IMR-90 (cell line): ENCODE measurements at regions not wholly inside any gene's neighbourhood (a gene's known extent, or its start where the extent isn't known, plus 50 kb on each side); places are given as distances from the start of the nearest gene placed in this dataset.

ENCODE experiments used
- ATAC-seq: fragments of 200-7000 bp; cut with Tn5 transposase; 2 replicates; pipeline ENCODE4 v1.9.1; 2020; ENCODE audit warnings: low read depth, mild to moderate bottlenecking, moderate library complexity
- BruUV-seq: library from RNA; stranded (reverse); fragments of 400-500 nt; replicated peaks from 2 replicates; lab custom pipeline; 2021; lab: Mats Ljungman, UMichigan
- CTCF ChIA-PET: fragments of 300-600 bp; formaldehyde crosslinking; extraction: SDS; loops from one replicate; lab custom pipeline; 2021; ENCODE audit warnings: antibody characterized with exemption; lab: Yijun Ruan, JAX
- POLR2A ChIA-PET: fragments of 300-600 bp; sonication (Branson Sonifier 250); formaldehyde crosslinking; loops from one replicate; lab custom pipeline; 2022; ENCODE audit warnings: antibody characterized with exemption; ENCODE audit not compliant: unreplicated experiment; lab: Charles Lee
- DNase-seq: peaks from one replicate; pipeline ENCODE4 v3.0.0; 2013
- H2AFZ ChIP-seq: replicated peaks from 2 replicates; pipeline ENCODE3; 2013; ENCODE audit warnings: low read length, mild to moderate bottlenecking; ENCODE audit not compliant: poor library complexity
- H2AK5ac ChIP-seq: 2 replicates; pipeline ENCODE4 v1.6.1; 2013; ENCODE audit warnings: low read depth, low read length, inconsistent platforms
- H2AK9ac ChIP-seq: replicated peaks from 2 replicates; pipeline ENCODE3; 2013; ENCODE audit warnings: mild to moderate bottlenecking, low read depth, low read length, moderate library complexity; ENCODE audit not compliant: poor library complexity
- H2BK120ac ChIP-seq: 2 replicates; pipeline ENCODE4 v1.6.1; 2013; ENCODE audit warnings: low read depth, low read length, inconsistent platforms
- H2BK15ac ChIP-seq: 3 replicates; pipeline ENCODE4 v1.6.1; 2013; ENCODE audit warnings: low read depth, low read length, inconsistent platforms
- H2BK20ac ChIP-seq: 2 replicates; pipeline ENCODE4 v1.6.1; 2013; ENCODE audit warnings: low read depth, mild to moderate bottlenecking, inconsistent platforms, low read length, moderate library complexity
- H2BK5ac ChIP-seq: 2 replicates; pipeline ENCODE4 v1.6.1; 2013; ENCODE audit warnings: mild to moderate bottlenecking, low read depth, low read length, inconsistent platforms; ENCODE audit not compliant: poor library complexity, severe bottlenecking
- H3K14ac ChIP-seq: replicated peaks from 2 replicates; pipeline ENCODE4 v1.6.1; 2013; ENCODE audit warnings: low read depth, low read length, inconsistent platforms
- H3K18ac ChIP-seq: 2 replicates; pipeline ENCODE4 v1.6.1; 2013; ENCODE audit warnings: low read depth, low read length, control low read depth
- H3K23ac ChIP-seq: 2 replicates; pipeline ENCODE4 v1.6.1; 2013; ENCODE audit warnings: low read depth, low read length, inconsistent platforms
- H3K27ac ChIP-seq: 2 replicates; pipeline ENCODE4 v1.5.1; 2013; ENCODE audit warnings: mild to moderate bottlenecking, control low read depth, low read length; ENCODE audit not compliant: insufficient read depth
- H3K27me3 ChIP-seq: 2 replicates; pipeline ENCODE4 v1.6.1; 2013; ENCODE audit warnings: low read length; ENCODE audit not compliant: control insufficient read depth, insufficient read depth
- H3K36me3 ChIP-seq: 2 replicates; pipeline ENCODE4 v1.6.1; 2013; ENCODE audit warnings: low read length, mixed read lengths; ENCODE audit not compliant: control insufficient read depth, insufficient read depth
- H3K4ac ChIP-seq: 2 replicates; pipeline ENCODE4 v1.6.1; 2013; ENCODE audit warnings: low read depth, low read length, inconsistent platforms
- H3K4me1 ChIP-seq: 2 replicates; pipeline ENCODE4 v1.6.1; 2013; ENCODE audit warnings: low read length, mixed read lengths; ENCODE audit not compliant: control insufficient read depth, insufficient read depth
- H3K4me2 ChIP-seq: 2 replicates; pipeline ENCODE4 v1.6.1; 2013; ENCODE audit warnings: low read depth, mild to moderate bottlenecking, control low read depth, low read length, moderate library complexity
- H3K4me3 ChIP-seq: 2 replicates; pipeline ENCODE4 v1.5.1; 2013; ENCODE audit warnings: low read depth, mild to moderate bottlenecking, control low read depth, low read length, moderate library complexity; ENCODE audit not compliant: insufficient read depth
- H3K56ac ChIP-seq: 2 replicates; pipeline ENCODE4 v1.6.1; 2013; ENCODE audit warnings: low read length, inconsistent platforms; ENCODE audit not compliant: insufficient read depth; ENCODE audit errors: extremely low read depth
- H3K79me1 ChIP-seq, 2 experiments: 2 replicates each; pipeline ENCODE4 v1.6.1; 2013; ENCODE audit warnings: low read length in 2 of 2, inconsistent platforms in 1 of 2, low read depth in 1 of 2
- H3K9ac ChIP-seq: 2 replicates; pipeline ENCODE4 v1.6.1; 2013; ENCODE audit warnings: low read depth, low read length, control low read depth
- H3K9me1 ChIP-seq: 2 replicates; pipeline ENCODE4 v1.6.1; 2013; ENCODE audit warnings: low read length, inconsistent platforms; ENCODE audit not compliant: insufficient read depth
- H3K9me3 ChIP-seq: 2 replicates; pipeline ENCODE4 v1.6.1; 2013; ENCODE audit warnings: low read length; ENCODE audit not compliant: control insufficient read depth, insufficient read depth
- H4K20me1 ChIP-seq: 2 replicates; pipeline ENCODE4 v1.6.1; 2013; ENCODE audit warnings: low read length, inconsistent platforms; ENCODE audit not compliant: insufficient read depth
- H4K5ac ChIP-seq: 2 replicates; pipeline ENCODE4 v1.6.1; 2013; ENCODE audit warnings: mild to moderate bottlenecking, low read depth, low read length, control low read depth
- H4K8ac ChIP-seq, 2 experiments: 2 replicates each; pipeline ENCODE4 v1.6.1; 2013; ENCODE audit warnings: low read depth in 2 of 2, low read length in 2 of 2, control low read depth in 1 of 2, inconsistent platforms in 1 of 2
- H4K91ac ChIP-seq: 2 replicates; pipeline ENCODE4 v1.6.1; 2013; ENCODE audit warnings: low read depth, low read length, inconsistent platforms; ENCODE audit not compliant: insufficient read depth
- BHLHE40 ChIP-seq: fragments of 150-350 bp; IDR thresholded peaks from 2 replicates; pipeline ENCODE4 v1.6.1; 2016; ENCODE audit warnings: mild to moderate bottlenecking, low read depth, low read length
- CEBPB ChIP-seq: IDR thresholded peaks from 2 replicates; pipeline ENCODE4 v1.6.1; 2012; ENCODE audit warnings: low read depth, low read length, improper control_type of control experiment
- CHD1 ChIP-seq: IDR thresholded peaks from 2 replicates; pipeline ENCODE4 v1.6.1; 2012; ENCODE audit warnings: low read depth, low read length, improper control_type of control experiment
- FOS ChIP-seq: fragments of 150-350 bp; IDR thresholded peaks from 2 replicates; pipeline ENCODE4 v1.6.1; 2016; ENCODE audit warnings: low read depth, low read length
- MAFK ChIP-seq: IDR thresholded peaks from 2 replicates; pipeline ENCODE4 v1.6.1; 2012; ENCODE audit warnings: low read depth, low read length, improper control_type of control experiment
- MAZ ChIP-seq: IDR thresholded peaks from 2 replicates; pipeline ENCODE4 v1.6.1; 2012; ENCODE audit warnings: low read depth, mild to moderate bottlenecking, low read length, improper control_type of control experiment, moderate library complexity, borderline replicate concordance
- MXI1 ChIP-seq: IDR thresholded peaks from 2 replicates; pipeline ENCODE4 v1.6.1; 2012; ENCODE audit warnings: low read depth, mild to moderate bottlenecking, low read length, moderate library complexity, borderline replicate concordance
- NFE2L2 ChIP-seq: fragments of 150-350 bp; IDR thresholded peaks from 2 replicates; pipeline ENCODE4 v1.6.1; 2016; ENCODE audit warnings: low read depth, mild to moderate bottlenecking, low read length
- POLR2A ChIP-seq: IDR thresholded peaks from 2 replicates; pipeline ENCODE4 v1.6.1; 2012; ENCODE audit warnings: mild to moderate bottlenecking, low read depth, low read length
- RAD21 ChIP-seq: IDR thresholded peaks from 2 replicates; pipeline ENCODE4 v1.6.1; 2012; ENCODE audit warnings: low read length, improper control_type of control experiment
- RCOR1 ChIP-seq: IDR thresholded peaks from 2 replicates; pipeline ENCODE4 v1.6.1; 2012; ENCODE audit warnings: mild to moderate bottlenecking, low read length, improper control_type of control experiment; ENCODE audit not compliant: insufficient replicate concordance
- RFX5 ChIP-seq: IDR thresholded peaks from 2 replicates; pipeline ENCODE4 v1.8.0; 2012; ENCODE audit warnings: low read depth, mild to moderate bottlenecking, low read length, moderate library complexity
- SMC3 ChIP-seq: fragments of 150-350 bp; IDR thresholded peaks from 2 replicates; pipeline ENCODE4 v1.6.1; 2016; ENCODE audit warnings: low read depth, mild to moderate bottlenecking, antibody characterized with exemption, low read length, moderate library complexity
- WGBS, 2 experiments: methylation state at CpG; one replicate each; pipeline versions ENCODE4 v1.1.5 to v1.1.7; 2013; ENCODE audit warnings: missing lambda C conversion rate in 2 of 2; ENCODE audit not compliant: insufficient read length in 1 of 2; ENCODE audit errors: extremely low coverage in 2 of 2; 5-methylcytosine and 5-hydroxymethylcytosine counted together
- dilution Hi-C: fragments of 300-500 bp; cut with HindIII; formaldehyde crosslinking; loops from one replicate; pipeline ENCODE4 v1.14.3; 2018; ENCODE audit warnings: low sequenced_read_pairs; ENCODE audit not compliant: unreplicated experiment
- in situ Hi-C: fragments of 300-500 bp; cut with MboI; formaldehyde crosslinking; loops from 3 replicates; pipeline ENCODE4 v1.14.3; 2019; ENCODE audit warnings: low sequenced_read_pairs, inconsistent platforms, mixed read lengths
- intact Hi-C: fragments of 100-400 bp; cut with micrococcal nuclease; formaldehyde crosslinking; loops from 2 replicates; pipeline ENCODE4 v1.10.0; 2022
- TF ChIP-seq, protein P1 (sequence below): fragments of 150-350 bp; IDR thresholded peaks from 2 replicates; pipeline ENCODE4 v1.6.1; 2017; ENCODE audit warnings: mild to moderate bottlenecking, antibody characterized with exemption, low read length, low read depth
- TF ChIP-seq, protein P2 (sequence below): conservative IDR thresholded peaks from 2 replicates; pipeline ENCODE4 v1.5.1; 2012; ENCODE audit warnings: mild to moderate bottlenecking, low read depth, low read length, improper control_type of control experiment
- TF ChIP-seq, protein P3 (sequence below): fragments of 150-350 bp; IDR thresholded peaks from 2 replicates; pipeline ENCODE4 v1.6.1; 2016; ENCODE audit warnings: low read depth, mild to moderate bottlenecking, low read length, moderate library complexity, borderline replicate concordance

DNA sequence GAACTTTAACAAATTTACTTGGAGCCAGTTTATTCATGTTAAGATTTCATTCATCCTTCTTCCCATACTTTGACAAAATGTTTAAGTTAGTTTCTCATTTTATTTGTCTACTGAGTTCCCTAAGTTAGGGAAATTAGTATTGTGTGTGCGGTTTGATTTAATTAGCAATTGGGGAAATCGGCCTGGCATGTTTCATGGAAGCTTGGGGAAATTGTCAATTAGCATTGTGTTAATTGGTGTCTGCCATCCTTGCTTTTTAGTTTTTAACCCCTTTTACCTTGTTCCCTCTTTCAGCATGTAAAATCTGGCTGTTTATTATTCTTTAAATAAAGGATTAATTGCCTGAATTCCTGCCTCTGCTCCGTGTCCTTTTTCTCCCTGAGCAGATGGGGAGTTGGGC is 279.6 kb downstream of the BCL11A start:
- ChIA-PET POLR2A (no interaction called here), CTCF (no interaction called here)
- Histone ChIP-seq H2AK9ac (no peak overlapping the region), H3K56ac (no peak overlapping the region), H3K27ac (no peak overlapping the region), H3K18ac (no peak overlapping the region), H3K27me3 (no peaks in the 10 kb centered on the region), H3K9me1 (no peaks in the 10 kb centered on the region), H2AK5ac (no peak overlapping the region), H3K9ac (no peak overlapping the region), H3K4me3 (no peak overlapping the region), H2BK5ac (no peak overlapping the region), H3K23ac (no peak overlapping the region), H4K5ac (no peak overlapping the region), H2BK20ac (no peak overlapping the region), H3K4ac (no peak overlapping the region), H4K8ac (no peak overlapping the region), H2AFZ (no peak overlapping the region), H4K91ac (no peak overlapping the region), H3K9me3 (peaks cover 2% of the 10 kb centered on the region; the same call in 1 of the 2 replicates), H3K14ac (no peak overlapping the region), H2BK120ac (no peak overlapping the region), H4K20me1 (no peaks in the 10 kb centered on the region), H3K4me1 (no peaks in the 10 kb centered on the region), H3K4me2 (no peak overlapping the region), H3K36me3 (no peaks in the 10 kb centered on the region), H2BK15ac (no peak overlapping the region), H3K79me1 (no peaks in the 10 kb centered on the region)
- BruUV-seq, result no TSS peak
- DNase-seq (no peak), ATAC-seq (no peak)
- in situ Hi-C loops, result no loop called here
- no CpG with 5 or more reads among the region's 3 CpGs for WGBS, 2 experiments
- TF ChIP-seq NFE2L2 (no peak), FOS (no peak), MAFK (no peak), SMC3 (no peak), BHLHE40 (no peak), MXI1 (no peak), RFX5 (no peak), CHD1 (no peak), RCOR1 (no peak), RAD21 (no peak), POLR2A (no peak), CEBPB (no peak), MAZ (no peak)
- TF ChIP-seq, protein P1, sequence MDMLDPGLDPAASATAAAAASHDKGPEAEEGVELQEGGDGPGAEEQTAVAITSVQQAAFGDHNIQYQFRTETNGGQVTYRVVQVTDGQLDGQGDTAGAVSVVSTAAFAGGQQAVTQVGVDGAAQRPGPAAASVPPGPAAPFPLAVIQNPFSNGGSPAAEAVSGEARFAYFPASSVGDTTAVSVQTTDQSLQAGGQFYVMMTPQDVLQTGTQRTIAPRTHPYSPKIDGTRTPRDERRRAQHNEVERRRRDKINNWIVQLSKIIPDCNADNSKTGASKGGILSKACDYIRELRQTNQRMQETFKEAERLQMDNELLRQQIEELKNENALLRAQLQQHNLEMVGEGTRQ, result no peak
- TF ChIP-seq, protein P2, sequence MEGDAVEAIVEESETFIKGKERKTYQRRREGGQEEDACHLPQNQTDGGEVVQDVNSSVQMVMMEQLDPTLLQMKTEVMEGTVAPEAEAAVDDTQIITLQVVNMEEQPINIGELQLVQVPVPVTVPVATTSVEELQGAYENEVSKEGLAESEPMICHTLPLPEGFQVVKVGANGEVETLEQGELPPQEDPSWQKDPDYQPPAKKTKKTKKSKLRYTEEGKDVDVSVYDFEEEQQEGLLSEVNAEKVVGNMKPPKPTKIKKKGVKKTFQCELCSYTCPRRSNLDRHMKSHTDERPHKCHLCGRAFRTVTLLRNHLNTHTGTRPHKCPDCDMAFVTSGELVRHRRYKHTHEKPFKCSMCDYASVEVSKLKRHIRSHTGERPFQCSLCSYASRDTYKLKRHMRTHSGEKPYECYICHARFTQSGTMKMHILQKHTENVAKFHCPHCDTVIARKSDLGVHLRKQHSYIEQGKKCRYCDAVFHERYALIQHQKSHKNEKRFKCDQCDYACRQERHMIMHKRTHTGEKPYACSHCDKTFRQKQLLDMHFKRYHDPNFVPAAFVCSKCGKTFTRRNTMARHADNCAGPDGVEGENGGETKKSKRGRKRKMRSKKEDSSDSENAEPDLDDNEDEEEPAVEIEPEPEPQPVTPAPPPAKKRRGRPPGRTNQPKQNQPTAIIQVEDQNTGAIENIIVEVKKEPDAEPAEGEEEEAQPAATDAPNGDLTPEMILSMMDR, result no peak
- TF ChIP-seq, protein P3, sequence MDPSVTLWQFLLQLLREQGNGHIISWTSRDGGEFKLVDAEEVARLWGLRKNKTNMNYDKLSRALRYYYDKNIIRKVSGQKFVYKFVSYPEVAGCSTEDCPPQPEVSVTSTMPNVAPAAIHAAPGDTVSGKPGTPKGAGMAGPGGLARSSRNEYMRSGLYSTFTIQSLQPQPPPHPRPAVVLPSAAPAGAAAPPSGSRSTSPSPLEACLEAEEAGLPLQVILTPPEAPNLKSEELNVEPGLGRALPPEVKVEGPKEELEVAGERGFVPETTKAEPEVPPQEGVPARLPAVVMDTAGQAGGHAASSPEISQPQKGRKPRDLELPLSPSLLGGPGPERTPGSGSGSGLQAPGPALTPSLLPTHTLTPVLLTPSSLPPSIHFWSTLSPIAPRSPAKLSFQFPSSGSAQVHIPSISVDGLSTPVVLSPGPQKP, result no peak
- dilution Hi-C loops, result no loop called here
- intact Hi-C loops, result no loop called here
